ENCODE measurements at regions not wholly inside any gene's neighbourhood (a gene's known extent, or its start where the extent isn't known, plus 50 kb on each side); places are given as distances from the start of the nearest gene placed in this dataset.

DNA sequence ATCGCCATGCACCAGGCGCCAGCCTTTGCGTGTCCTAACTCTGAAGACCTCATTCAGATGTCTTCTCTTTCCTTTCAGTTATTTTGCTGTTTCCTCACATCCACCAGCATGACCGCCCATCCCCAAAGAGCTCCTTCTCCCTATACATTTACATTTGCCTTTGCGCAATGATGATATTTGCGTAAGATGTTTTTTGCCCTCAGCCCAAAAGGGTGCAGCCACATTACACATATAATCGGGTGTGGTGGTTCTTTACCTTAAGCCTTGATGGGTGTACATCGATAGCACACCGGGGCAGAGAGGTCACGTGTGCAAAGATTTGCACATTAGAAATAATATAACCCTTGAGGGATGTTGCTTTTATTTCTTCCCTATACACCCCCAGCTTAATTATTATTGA lies 192.8 kb downstream of the HUNK start:
- Histone ChIP-seq H3K4me1 (ENCODE audit: low read length) (no peaks in the 10 kb centered on the region), H3K27ac (ENCODE audit: low read length) (no peak overlapping the region), H2AFZ (ENCODE audit: low read length) (no peak overlapping the region), H4K20me1 (ENCODE audit: insufficient read depth, low read length) (no peaks in the 10 kb centered on the region), H3F3A (ENCODE audit: insufficient read depth, low read length) (no peaks in the 10 kb centered on the region), H3K36me3 (replicated peaks; ENCODE audit: insufficient read depth, low read length) (no peaks in the 10 kb centered on the region), H3K4me2 (ENCODE audit: low read depth, low read length) (no peak overlapping the region), H3K9me3 (replicated peaks; ENCODE audit: insufficient read depth, low read length) (no peaks in the 10 kb centered on the region), H3K9me2 (replicated peaks; ENCODE audit: insufficient read depth, low read length) (no peaks in the 10 kb centered on the region), H3K9ac (ENCODE audit: low read length) (no peak overlapping the region), H3K79me2 (ENCODE audit: low read length) (no peaks in the 10 kb centered on the region), H3K4me3 (ENCODE audit: low read length) (no peak overlapping the region), H3K27me3 (replicated peaks; ENCODE audit: insufficient read depth, low read length) (no peaks in the 10 kb centered on the region)
- DNase-seq = no peak
- TF ChIP-seq EZH2 (optimal IDR thresholded peaks at IDR 0.05; ENCODE audit: low read depth, low read length) = no peak
- no peak for TF ChIP-seq CTCF (IDR thresholded peaks at IDR 0.05; ENCODE audit: low read length)
- no peak for TF ChIP-seq EZH2phosphoT487 (IDR thresholded peaks at IDR 0.05; ENCODE audit: low read length)

- Histone ChIP-seq H3K79me2 (ENCODE audit: low read length) (no peaks in the 10 kb centered on the region), H3K9me2 (replicated peaks; ENCODE audit: insufficient read depth, low read length) (no peaks in the 10 kb centered on the region), H3K27me3 (replicated peaks; ENCODE audit: insufficient read depth, low read length) (no peaks in the 10 kb centered on the region), H3K27ac (ENCODE audit: low read length) (no peak overlapping the region), H3K9me3 (replicated peaks; ENCODE audit: insufficient read depth, low read length) (no peaks in the 10 kb centered on the region), H2AFZ (ENCODE audit: low read length) (no peak overlapping the region), H3K36me3 (replicated peaks; ENCODE audit: insufficient read depth, low read length) (no peaks in the 10 kb centered on the region), H3K4me3 (ENCODE audit: low read length) (no peak overlapping the region), H3K4me1 (ENCODE audit: low read length) (no peaks in the 10 kb centered on the region), H4K20me1 (ENCODE audit: insufficient read depth, low read length) (no peaks in the 10 kb centered on the region), H3K9ac (ENCODE audit: low read length) (no peak overlapping the region), H3F3A (ENCODE audit: insufficient read depth, low read length) (no peaks in the 10 kb centered on the region), H3K4me2 (ENCODE audit: low read depth, low read length) (no peak overlapping the region)
- no peak for TF ChIP-seq EZH2phosphoT487 (IDR thresholded peaks at IDR 0.05; ENCODE audit: low read length)
- TF ChIP-seq EZH2 (optimal IDR thresholded peaks at IDR 0.05; ENCODE audit: low read depth, low read length) = no peak
- no peak for TF ChIP-seq CTCF (IDR thresholded peaks at IDR 0.05; ENCODE audit: low read length)
- no peak for DNase-seq
Observed at GRCh38 chr21:32064281-32064910, 191.6 kb downstream of the HUNK start.

DNA sequence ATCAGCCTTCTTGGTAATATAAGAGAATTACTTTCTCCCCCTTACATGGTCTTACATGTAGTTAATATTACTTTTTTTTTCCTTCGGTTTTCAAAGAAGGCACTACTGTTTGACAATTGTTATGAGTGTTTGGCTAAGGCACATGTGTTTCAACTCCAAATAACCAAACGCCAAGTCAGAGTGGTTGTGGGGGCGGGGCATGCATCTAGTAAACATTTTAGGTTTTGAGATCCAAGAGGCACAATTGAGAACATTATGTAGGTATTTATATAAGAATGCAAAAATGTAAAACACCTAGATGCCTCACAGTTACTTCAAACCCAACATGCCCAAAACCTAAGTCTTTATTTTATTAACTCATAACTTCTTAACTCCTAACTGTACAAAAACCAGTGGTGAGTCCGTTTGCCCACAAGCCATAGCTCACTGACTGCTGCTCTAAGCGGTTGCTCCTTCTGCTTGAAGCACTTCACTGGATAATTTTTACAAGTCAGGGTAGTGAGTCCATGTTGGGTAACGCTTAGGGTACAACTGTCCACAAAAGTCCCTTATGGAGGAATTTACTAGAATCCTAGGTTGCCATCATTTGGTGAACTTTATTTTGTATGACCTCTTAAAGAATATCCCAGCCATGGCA lies 189.9 kb downstream of the HUNK start:
- no peak for DNase-seq
- no peaks in the 10 kb centered on the region for H3K79me2 ChIP-seq (ENCODE audit: low read length)

More for the DNA sequence above, 189.9 kb downstream of the HUNK start:
- Histone ChIP-seq H3K4me1 (ENCODE audit: low read length) (no peaks in the 10 kb centered on the region), H3K4me2 (ENCODE audit: low read depth, low read length) (no peak overlapping the region), H3K9ac (ENCODE audit: low read length) (no peak overlapping the region), H3K9me3 (replicated peaks; ENCODE audit: insufficient read depth, low read length) (no peaks in the 10 kb centered on the region), H3K27ac (ENCODE audit: low read length) (no peak overlapping the region), H3K4me3 (ENCODE audit: low read length) (no peak overlapping the region), H3K36me3 (replicated peaks; ENCODE audit: insufficient read depth, low read length) (no peaks in the 10 kb centered on the region), H3K9me2 (replicated peaks; ENCODE audit: insufficient read depth, low read length) (no peaks in the 10 kb centered on the region), H4K20me1 (ENCODE audit: insufficient read depth, low read length) (no peaks in the 10 kb centered on the region), H3F3A (ENCODE audit: insufficient read depth, low read length) (no peaks in the 10 kb centered on the region), H2AFZ (ENCODE audit: low read length) (no peak overlapping the region), H3K27me3 (replicated peaks; ENCODE audit: insufficient read depth, low read length) (no peaks in the 10 kb centered on the region)
- no peak for TF ChIP-seq CTCF (IDR thresholded peaks at IDR 0.05; ENCODE audit: low read length)
- TF ChIP-seq EZH2phosphoT487 (IDR thresholded peaks at IDR 0.05; ENCODE audit: low read length) = no peak
- TF ChIP-seq EZH2 (optimal IDR thresholded peaks at IDR 0.05; ENCODE audit: low read depth, low read length) = no peak

Data from MM.1S (cell line).